NCI-H69 (cell line): ENCODE measurements at regions not wholly inside any gene's neighbourhood (a gene's known extent, or its start where the extent isn't known, plus 50 kb on each side); places are given as distances from the start of the nearest gene placed in this dataset.

ENCODE experiments used
- DNase-seq: peaks from one replicate; lab custom pipeline; 2025; lab: John Stamatoyannopoulos, UW

- no peak for DNase-seq
Measured at GRCh38 chr20:60845146-60845545, 406.9 kb upstream of the CDH4 start.

- DNase-seq, result no peak
Measured at GRCh38 chr20:60851826-60852704, 400.0 kb upstream of the CDH4 start.

- no peak for DNase-seq
Measured at GRCh38 chr20:60857708-60858107, 394.4 kb upstream of the CDH4 start.

GRCh38 chr20:60862601-60863000 is 389.5 kb upstream of the CDH4 start:
- no peak for DNase-seq

- no peak for DNase-seq
Measured at GRCh38 chr20:60863548-60863947, 388.5 kb upstream of the CDH4 start.

- DNase-seq, result no peak
Measured at GRCh38 chr20:60867589-60867988, 384.5 kb upstream of the CDH4 start.

GRCh38 chr20:60868316-60868891 is 383.7 kb upstream of the CDH4 start:
- no peak for DNase-seq

- no peak for DNase-seq
Measured at GRCh38 chr20:60869087-60869486, 383.0 kb upstream of the CDH4 start.

GRCh38 chr20:60869625-60870024 is 382.4 kb upstream of the CDH4 start:
- DNase-seq, result no peak

- no peak for DNase-seq
Measured at GRCh38 chr20:60870040-60870439, 382.0 kb upstream of the CDH4 start.

- DNase-seq, result no peak
Measured at GRCh38 chr20:60872224-60872623, 379.8 kb upstream of the CDH4 start.

- no peak for DNase-seq
Measured at GRCh38 chr20:60877071-60877857, 374.8 kb upstream of the CDH4 start.

- no peak for DNase-seq
Measured at GRCh38 chr20:60882836-60883235, 369.2 kb upstream of the CDH4 start.

GRCh38 chr20:60883496-60883895 is 368.6 kb upstream of the CDH4 start:
- no peak for DNase-seq

GRCh38 chr20:60884277-60884676 is 367.8 kb upstream of the CDH4 start:
- DNase-seq, result no peak

- DNase-seq, result no peak
Measured at GRCh38 chr20:60888771-60889170, 363.3 kb upstream of the CDH4 start.

GRCh38 chr20:60892095-60892813 is 359.8 kb upstream of the CDH4 start:
- DNase-seq, result no peak

GRCh38 chr20:60894091-60894490 is 358.0 kb upstream of the CDH4 start:
- no peak for DNase-seq

- DNase-seq, result no peak
Measured at GRCh38 chr20:60895363-60896079, 356.5 kb upstream of the CDH4 start.

GRCh38 chr20:60897976-60898375 is 354.1 kb upstream of the CDH4 start:
- DNase-seq, result no peak

GRCh38 chr20:60899320-60899719 is 352.7 kb upstream of the CDH4 start:
- no peak for DNase-seq

GRCh38 chr20:60900618-60901017 is 351.4 kb upstream of the CDH4 start:
- no peak for DNase-seq
